GM23338 (cell line): ENCODE measurements at regions not wholly inside any gene's neighbourhood (a gene's known extent, or its start where the extent isn't known, plus 50 kb on each side); places are given as distances from the start of the nearest gene placed in this dataset.

Source experiments
- ATAC-seq: fragments of 200-7000 bp; cut with Tn5 transposase; 3 replicates; pipeline ENCODE4 v1.9.1; 2020
- DNase-seq: peaks from one replicate; pipeline ENCODE4 v3.0.0-alpha.2; 2015; ENCODE audit warnings: low spot score
- H2AFZ ChIP-seq: fragments of 200-600 bp; sonication (generic); 2 replicates; pipeline ENCODE4 v1.8.0; 2016; ENCODE audit warnings: antibody characterized with exemption, mild to moderate bottlenecking, moderate library complexity
- H3F3A ChIP-seq: fragments of 200-600 bp; sonication (generic); replicated peaks from 2 replicates; pipeline ENCODE4 v1.8.0; 2017; ENCODE audit warnings: antibody characterized with exemption, mixed run types, low read depth
- H3K27ac ChIP-seq: fragments of 200-600 bp; sonication (generic); 2 replicates; pipeline ENCODE4 v1.6.1; 2016; ENCODE audit warnings: low read depth
- H3K27me3 ChIP-seq: fragments of 200-600 bp; sonication (generic); 2 replicates; pipeline ENCODE4 v1.8.0; 2016; ENCODE audit warnings: mild to moderate bottlenecking, mixed run types, moderate library complexity; ENCODE audit not compliant: insufficient read depth
- H3K36me3 ChIP-seq: fragments of 200-600 bp; sonication (generic); 2 replicates; pipeline ENCODE4 v1.8.0; 2016; ENCODE audit warnings: mild to moderate bottlenecking; ENCODE audit not compliant: insufficient read depth
- H3K4me1 ChIP-seq: fragments of 200-600 bp; sonication (generic); 2 replicates; pipeline ENCODE4 v1.8.0; 2016; ENCODE audit warnings: mild to moderate bottlenecking, moderate library complexity; ENCODE audit not compliant: insufficient read depth
- H3K4me2 ChIP-seq: fragments of 200-600 bp; sonication (generic); 2 replicates; pipeline ENCODE4 v1.7.1; 2017; ENCODE audit warnings: mixed run types
- H3K4me3 ChIP-seq: fragments of 200-600 bp; sonication (generic); 2 replicates; pipeline ENCODE4 v1.6.1; 2016; ENCODE audit warnings: mixed run types
- H3K79me2 ChIP-seq: fragments of 200-600 bp; sonication (generic); replicated peaks from 2 replicates; pipeline ENCODE4 v1.8.0; 2017; ENCODE audit warnings: mild to moderate bottlenecking; ENCODE audit not compliant: insufficient read depth
- H3K9me2 ChIP-seq: fragments of 200-600 bp; sonication (generic); 2 replicates; pipeline ENCODE4 v1.8.0; 2017; ENCODE audit not compliant: insufficient read depth
- H4K20me1 ChIP-seq: fragments of 200-600 bp; sonication (generic); replicated peaks from 2 replicates; pipeline ENCODE4 v1.8.0; 2017; ENCODE audit warnings: mild to moderate bottlenecking; ENCODE audit not compliant: insufficient read depth
- H3K27ac Mint-ChIP-seq: 2 replicates; pipeline ENCODE4 v1.8.0; 2020; ENCODE audit warnings: inconsistent platforms, mild to moderate bottlenecking, moderate library complexity, mixed read lengths
- H3K27me3 Mint-ChIP-seq: 3 replicates; pipeline ENCODE4 v1.8.0; 2022; ENCODE audit warnings: low read depth, mild to moderate bottlenecking, moderate library complexity, mixed read lengths, inconsistent platforms; ENCODE audit not compliant: insufficient read depth, poor library complexity
- H3K36me3 Mint-ChIP-seq: 3 replicates; pipeline ENCODE4 v1.8.0; 2021; ENCODE audit warnings: low read depth, mild to moderate bottlenecking, inconsistent platforms, moderate library complexity, mixed read lengths
- H3K4me1 Mint-ChIP-seq: 3 replicates; pipeline ENCODE4 v1.8.0; 2020; ENCODE audit warnings: mild to moderate bottlenecking, inconsistent platforms, mixed read lengths
- H3K4me3 Mint-ChIP-seq: 3 replicates; pipeline ENCODE4 v1.8.0; 2021; ENCODE audit warnings: moderate library complexity, mild to moderate bottlenecking, inconsistent platforms, mixed read lengths
- H3K9me3 Mint-ChIP-seq: 3 replicates; pipeline ENCODE4 v1.8.0; 2020; ENCODE audit warnings: moderate library complexity, mild to moderate bottlenecking, inconsistent platforms, mixed read lengths
- CTCF ChIP-seq, 2 experiments: fragments of 200-600 bp in 1 of 2; sonication (generic) in 1 of 2; conservative IDR thresholded peaks; 2 replicates each; pipeline versions ENCODE4 v1.5.1 to v1.6.1; 2016 to 2017; ENCODE audit warnings: antibody characterized with exemption in 2 of 2, low read depth in 2 of 2, mild to moderate bottlenecking in 2 of 2, moderate library complexity in 1 of 2
- EZH2 ChIP-seq: fragments of 200-600 bp; sonication (generic); IDR thresholded peaks from one replicate; pipeline ENCODE4 v1.8.0; 2017; ENCODE audit warnings: antibody characterized with exemption, mild to moderate bottlenecking, low read depth; ENCODE audit not compliant: unreplicated experiment
- NANOG ChIP-seq: IDR thresholded peaks from 2 replicates; pipeline ENCODE4 v1.6.1; 2016; ENCODE audit warnings: antibody characterized with exemption, borderline replicate concordance
- POLR2AphosphoS5 ChIP-seq: IDR thresholded peaks from 2 replicates; pipeline ENCODE4 v1.6.1; 2016; ENCODE audit warnings: antibody characterized with exemption, low read depth
- STAT1 ChIP-seq: IDR thresholded peaks from one replicate; pipeline ENCODE4 v1.6.1; 2016; ENCODE audit warnings: antibody characterized with exemption; ENCODE audit not compliant: unreplicated experiment
- ZNF114 ChIP-seq: fragments of 250-450 bp; sonication (Bioruptor Pico); IDR thresholded peaks from 2 replicates; pipeline ENCODE4 v1.5.0; 2020; ENCODE audit warnings: mild to moderate bottlenecking, moderate library complexity
- ZNF462 ChIP-seq: fragments of 250-450 bp; sonication (Bioruptor Pico); IDR thresholded peaks from 2 replicates; pipeline ENCODE4 v1.5.0; 2020; ENCODE audit warnings: mild to moderate bottlenecking, moderate library complexity
- TF ChIP-seq, protein P1 (sequence below): IDR thresholded peaks from 2 replicates; pipeline ENCODE4 v1.6.1; 2016; ENCODE audit warnings: antibody characterized with exemption

DNA sequence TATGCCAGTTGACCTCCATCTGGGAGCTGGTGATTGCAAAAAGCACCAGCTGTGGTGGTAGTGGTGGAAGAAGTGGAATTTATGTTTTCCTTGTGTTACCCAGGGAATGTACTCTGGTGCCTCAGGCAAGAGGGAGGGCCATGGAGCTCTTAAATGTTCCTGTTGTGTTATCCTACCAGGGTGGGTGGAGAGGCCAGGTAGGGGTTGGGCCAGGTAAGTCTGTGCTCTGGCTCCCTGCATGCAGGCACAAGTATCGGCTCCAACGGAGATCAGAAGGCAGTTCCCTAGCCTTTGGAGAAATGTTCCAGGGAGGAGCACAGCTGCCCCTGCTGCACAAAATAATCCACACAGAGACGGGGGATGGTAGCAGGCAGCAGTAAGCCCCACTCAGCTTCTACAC, 419.3 kb upstream of the EYS start:
- Histone ChIP-seq H3K36me3 (no peaks in the 10 kb centered on the region), H3K79me2 (no peaks in the 10 kb centered on the region), H3K4me2 (no peak overlapping the region), H3F3A (no peaks in the 10 kb centered on the region), H2AFZ (no peak overlapping the region), H3K9me2 (no peaks in the 10 kb centered on the region), H3K4me1 (no peaks in the 10 kb centered on the region), H3K27me3 (no peaks in the 10 kb centered on the region), H3K27ac (no peak overlapping the region), H3K4me3 (no peak overlapping the region), H4K20me1 (no peaks in the 10 kb centered on the region)
- Mint-ChIP-seq H3K4me1 (no peaks in the 10 kb centered on the region), H3K9me3 (peaks cover 35% of the 10 kb centered on the region; the same call in 2 of the 3 replicates), H3K4me3 (no peak overlapping the region), H3K36me3 (no peaks in the 10 kb centered on the region; the same call in 2 of the 3 replicates), H3K27me3 (no peaks in the 10 kb centered on the region), H3K27ac (no peak overlapping the region)
- TF ChIP-seq CTCF (conservative IDR thresholded peaks at IDR 0.05; ENCODE audit: low read depth in 2 of 2) (no peak), ZNF462 (no peak), EZH2 (no peak)
- ATAC-seq (no peak), DNase-seq (no peak)

DNA sequence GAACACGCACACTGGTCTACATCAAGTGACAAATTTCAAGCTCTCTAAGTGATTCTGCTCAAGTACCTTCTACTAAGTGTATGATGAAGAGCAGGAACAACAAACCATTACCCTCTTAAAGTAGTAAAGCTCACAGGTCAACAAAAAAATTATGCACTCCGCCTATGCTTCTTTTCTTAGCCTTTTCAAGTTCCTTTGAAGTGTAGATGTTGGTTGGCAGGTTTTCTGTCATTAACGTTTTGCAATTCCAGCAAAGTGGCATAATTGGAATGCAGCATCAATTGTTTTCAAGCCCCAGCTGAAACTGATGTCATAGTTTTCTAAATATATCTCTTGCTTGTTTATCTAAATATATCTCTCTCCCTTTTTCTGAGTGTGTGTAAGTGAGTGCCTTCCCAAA, 396.9 kb upstream of the EYS start:
- Mint-ChIP-seq H3K4me3 (no peak overlapping the region), H3K27me3 (peaks cover 6% of the 10 kb centered on the region), H3K27ac (no peak overlapping the region), H3K36me3 (peaks cover 27% of the 10 kb centered on the region), H3K9me3 (peaks cover 55% of the 10 kb centered on the region), H3K4me1 (peaks cover 22% of the 10 kb centered on the region)
- Histone ChIP-seq H3K4me2 (no peak overlapping the region), H2AFZ (no peak overlapping the region), H3K9me2 (0 out of 2 replicates have a peak, but pooled peaks cover 3% of the 10 kb centered on the region), H3K27ac (no peak overlapping the region), H3K4me1 (peaks cover 18% of the 10 kb centered on the region; the same call in 1 of the 2 replicates), H3F3A (no peaks in the 10 kb centered on the region), H4K20me1 (no peaks in the 10 kb centered on the region), H3K79me2 (no peaks in the 10 kb centered on the region), H3K4me3 (no peak overlapping the region), H3K27me3 (no peaks in the 10 kb centered on the region), H3K36me3 (no peaks in the 10 kb centered on the region)
- DNase-seq: no peak
- ATAC-seq: no peak
- TF ChIP-seq NANOG (no peak), EZH2 (no peak), ZNF114 (CRISPR knock-in tag) (no peak), CTCF (conservative IDR thresholded peaks at IDR 0.05; ENCODE audit: low read depth in 2 of 2) (no peak), STAT1 (no peak), POLR2AphosphoS5 (no peak)
- TF ChIP-seq, protein P1, sequence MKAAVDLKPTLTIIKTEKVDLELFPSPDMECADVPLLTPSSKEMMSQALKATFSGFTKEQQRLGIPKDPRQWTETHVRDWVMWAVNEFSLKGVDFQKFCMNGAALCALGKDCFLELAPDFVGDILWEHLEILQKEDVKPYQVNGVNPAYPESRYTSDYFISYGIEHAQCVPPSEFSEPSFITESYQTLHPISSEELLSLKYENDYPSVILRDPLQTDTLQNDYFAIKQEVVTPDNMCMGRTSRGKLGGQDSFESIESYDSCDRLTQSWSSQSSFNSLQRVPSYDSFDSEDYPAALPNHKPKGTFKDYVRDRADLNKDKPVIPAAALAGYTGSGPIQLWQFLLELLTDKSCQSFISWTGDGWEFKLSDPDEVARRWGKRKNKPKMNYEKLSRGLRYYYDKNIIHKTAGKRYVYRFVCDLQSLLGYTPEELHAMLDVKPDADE: no peak
